GM12878 (cell line): ENCODE measurements at regions not wholly inside any gene's neighbourhood (a gene's known extent, or its start where the extent isn't known, plus 50 kb on each side); places are given as distances from the start of the nearest gene placed in this dataset.

Source experiments
- ATAC-seq: fragments of 200-7000 bp; cut with Tn5 transposase; 3 replicates; pipeline ENCODE4 v1.9.1; 2020; ENCODE audit warnings: mild to moderate bottlenecking, moderate library complexity
- BruUV-seq: library from RNA; stranded (reverse); fragments of 400-500 nt; replicated peaks from 2 replicates; lab custom pipeline; 2021; lab: Mats Ljungman, UMichigan
- CTCF ChIA-PET: fragments of 300-600 bp; sonication (Branson Sonifier 250); formaldehyde crosslinking; extraction: SDS; loops from one replicate; lab custom pipeline; 2021; ENCODE audit warnings: inconsistent platforms; lab: Yijun Ruan, JAX
- POLR2A ChIA-PET: fragments of 350-600 bp; formaldehyde crosslinking; extraction: SDS; loops from one replicate; lab custom pipeline; 2021; ENCODE audit warnings: inconsistent platforms; lab: Charles Lee
- RAD21 ChIA-PET: fragments of 300-600 bp; sonication (Branson Sonifier 250); formaldehyde crosslinking; loops from one replicate; lab custom pipeline; 2023; ENCODE audit warnings: antibody characterized with exemption; ENCODE audit not compliant: unreplicated experiment; lab: Charles Lee
- SMC1A ChIA-PET: fragments of 300-600 bp; sonication (Branson Sonifier 250); formaldehyde crosslinking; loops from one replicate; lab custom pipeline; 2023; ENCODE audit not compliant: unreplicated experiment, uncharacterized antibody; lab: Charles Lee
- DNase-seq: peaks from one replicate; pipeline ENCODE4 v3.0.0-alpha.2; 2011; ENCODE audit warnings: low read depth, low spot score
- FAIRE-seq: peaks from 3 replicates; lab custom pipeline; 2011; peaks lifted over from hg19 to GRCh38; lab: Jason Lieb, UNC
- H2AFZ ChIP-seq: 2 replicates; pipeline ENCODE4 v1.6.0; 2011; ENCODE audit warnings: low read depth, low read length, control low read depth; ENCODE audit not compliant: control insufficient read depth
- H3K27ac ChIP-seq: 2 replicates; pipeline ENCODE4 v1.5.1; 2011; ENCODE audit warnings: control low read depth; ENCODE audit not compliant: control insufficient read depth, insufficient read depth
- H3K27me3 ChIP-seq, 2 experiments: replicated peaks in 1 of 2; 2 replicates each; pipeline versions ENCODE4 v1.6.0 to v1.6.1; 2011; ENCODE audit warnings: low read length in 1 of 2; ENCODE audit not compliant: control insufficient read depth in 2 of 2, insufficient read depth in 2 of 2
- H3K36me3 ChIP-seq, 2 experiments: 2 replicates each; pipeline ENCODE4 v1.5.1; 2011; ENCODE audit warnings: low read length in 1 of 2; ENCODE audit not compliant: control insufficient read depth in 2 of 2, insufficient read depth in 2 of 2
- H3K4me1 ChIP-seq: 2 replicates; pipeline ENCODE4 v1.6.1; 2011; ENCODE audit warnings: mild to moderate bottlenecking, low read length, moderate library complexity, mixed read lengths; ENCODE audit not compliant: control insufficient read depth, insufficient read depth
- H3K4me2 ChIP-seq: 2 replicates; pipeline ENCODE4 v1.6.0; 2011; ENCODE audit warnings: control low read depth; ENCODE audit not compliant: control insufficient read depth, insufficient read depth
- H3K4me3 ChIP-seq: fragments of 200-600 bp; sonication (generic); 2 replicates; pipeline ENCODE4 v1.5.1; 2016
- H3K79me2 ChIP-seq: 2 replicates; pipeline ENCODE4 v1.6.0; 2011; ENCODE audit warnings: low read length; ENCODE audit not compliant: control insufficient read depth, insufficient read depth
- H3K9ac ChIP-seq: 2 replicates; pipeline ENCODE4 v1.8.0; 2011; ENCODE audit warnings: low read length, control low read depth, mixed read lengths; ENCODE audit not compliant: control insufficient read depth, insufficient read depth
- H3K9me3 ChIP-seq: replicated peaks from 3 replicates; pipeline ENCODE4 v1.5.1; 2011; ENCODE audit warnings: mild to moderate bottlenecking, low read length; ENCODE audit not compliant: control insufficient read depth, insufficient read depth
- H4K20me1 ChIP-seq: 2 replicates; pipeline ENCODE4 v1.6.0; 2011; ENCODE audit not compliant: control insufficient read depth, insufficient read depth
- BCLAF1 ChIP-seq: fragments of 450-650 bp; IDR thresholded peaks from 2 replicates; pipeline ENCODE4 v1.6.1; 2017; ENCODE audit warnings: antibody characterized with exemption, mild to moderate bottlenecking, moderate library complexity
- EGR1 ChIP-seq, 2 experiments: IDR thresholded peaks; 1 replicate in 1 of 2; 2 replicates in 1 of 2; pipeline ENCODE4 v1.6.1; 2011 to 2012; ENCODE audit warnings: low read depth in 2 of 2, low read length in 2 of 2, borderline replicate concordance in 1 of 2, mild to moderate bottlenecking in 1 of 2, moderate library complexity in 1 of 2
- EP300 ChIP-seq, 2 experiments: fragments of 150-350 bp in 1 of 2; IDR thresholded peaks; 2 replicates each; pipeline ENCODE4 v1.6.1; 2011 to 2012; ENCODE audit warnings: low read depth in 2 of 2, low read length in 2 of 2, borderline replicate concordance in 1 of 2, improper control_type of control experiment in 1 of 2, inconsistent platforms in 1 of 2; ENCODE audit not compliant: control insufficient read depth in 1 of 2
- HSF1 ChIP-seq: fragments of 150-350 bp; IDR thresholded peaks from 2 replicates; pipeline ENCODE4 v1.6.1; 2014; ENCODE audit warnings: mild to moderate bottlenecking, low read depth, low read length
- JUNB ChIP-seq: IDR thresholded peaks from 2 replicates; pipeline ENCODE4 v1.6.1; 2016; ENCODE audit warnings: antibody characterized with exemption, mild to moderate bottlenecking
- MEF2A ChIP-seq: IDR thresholded peaks from 2 replicates; pipeline ENCODE4 v1.6.1; 2011; ENCODE audit warnings: low read depth, mild to moderate bottlenecking, low read length, moderate library complexity; ENCODE audit not compliant: insufficient read depth
- MTA3 ChIP-seq: IDR thresholded peaks from 2 replicates; pipeline ENCODE4 v1.6.1; 2012; ENCODE audit warnings: low read length, inconsistent platforms, borderline replicate concordance
- POLR2A ChIP-seq: IDR thresholded peaks from 2 replicates; pipeline ENCODE4 v1.6.1; 2011; ENCODE audit warnings: low read depth, mild to moderate bottlenecking, low read length
- RCOR1 ChIP-seq: conservative IDR thresholded peaks from 2 replicates; pipeline ENCODE4 v1.6.1; 2012; ENCODE audit warnings: low read depth, low read length, improper control_type of control experiment
- SMAD5 ChIP-seq: IDR thresholded peaks from 2 replicates; pipeline ENCODE4 v1.6.1; 2016; ENCODE audit warnings: antibody characterized with exemption, low read depth
- ZBTB11 ChIP-seq: fragments of 450-650 bp; formaldehyde crosslinking; IDR thresholded peaks from 2 replicates; pipeline ENCODE4 v1.5.0; 2022; ENCODE audit warnings: mild to moderate bottlenecking, missing genetic modification characterization
- WGBS: methylation state at CpG from one replicate; pipeline ENCODE4 v1.1.6; 2016; ENCODE audit warnings: low lambda C conversion rate; ENCODE audit not compliant: insufficient replicate concordance, insufficient coverage; ENCODE audit errors: missing lambda C conversion rate; 5-methylcytosine and 5-hydroxymethylcytosine counted together
- in situ Hi-C: fragments of 300-500 bp; cut with MboI; formaldehyde crosslinking; loops from 9 replicates; pipeline ENCODE4 v1.14.3; 2018; ENCODE audit warnings: mixed read lengths
- intact Hi-C: fragments of 100-400 bp; cut with micrococcal nuclease; formaldehyde crosslinking; loops from one replicate; pipeline ENCODE4 v1.14.2; 2022; ENCODE audit not compliant: unreplicated experiment

GRCh38 chr6:141208101-141208500, 924.6 kb upstream of the GJE1 start:
- intact Hi-C loops (no loop called here), in situ Hi-C loops (no loop called here)
- Histone ChIP-seq H2AFZ (no peak overlapping the region), H3K36me3 (no peaks in the 10 kb centered on the region), H4K20me1 (no peaks in the 10 kb centered on the region), H3K27ac (no peak overlapping the region), H3K4me3 (no peak overlapping the region), H3K9me3 (no peaks in the 10 kb centered on the region), H3K27me3 (no peaks in the 10 kb centered on the region), H3K79me2 (no peaks in the 10 kb centered on the region), H3K4me2 (no peak overlapping the region)
- CTCF ChIA-PET: no interaction called here
- no TSS peak for BruUV-seq
- SMC1A ChIA-PET: interaction anchor here (0.7 to 1.0 kb wide), 2 partner anchors 21 to 25 kb away, joined by 3 to 4 read pairs; no protein-coding TSS in a partner anchor
- no peak for FAIRE-seq
- RAD21 ChIA-PET: no interaction called here
- TF ChIP-seq SMAD5 (no peak), JUNB (no peak), MEF2A (no peak), MTA3 (no peak), BCLAF1 (no peak), HSF1 (no peak), EGR1 (IDR thresholded peaks at IDR 0.05; ENCODE audit: borderline replicate concordance in 1 of 2, low read depth in 2 of 2, low read length in 2 of 2) (no peak), POLR2A (no peak), RCOR1 (no peak), EP300 (IDR thresholded peaks at IDR 0.05; ENCODE audit: borderline replicate concordance in 1 of 2, control insufficient read depth in 1 of 2, low read depth in 2 of 2, low read length in 2 of 2) (no peak), ZBTB11 (CRISPR knock-in tag) (no peak)
- TF ChIP-seq, all 136 proteins: peak for 0
- no peak for DNase-seq
- WGBS: 31% methylated on average over 1 of the region's 1 CpG
- ATAC-seq: no peak
- POLR2A ChIA-PET: no interaction called here
- H3K9ac ChIP-seq: no peak overlapping the region
- H3K4me1 ChIP-seq: no peaks in the 10 kb centered on the region
